GM23338 (cell line): ENCODE measurements at regions not wholly inside any gene's neighbourhood (a gene's known extent, or its start where the extent isn't known, plus 50 kb on each side); places are given as distances from the start of the nearest gene placed in this dataset.

Experiments
- ATAC-seq: fragments of 200-7000 bp; cut with Tn5 transposase; 3 replicates; pipeline ENCODE4 v1.9.1; 2020
- DNase-seq: peaks from one replicate; pipeline ENCODE4 v3.0.0-alpha.2; 2015; ENCODE audit warnings: low spot score
- H2AFZ ChIP-seq: fragments of 200-600 bp; sonication (generic); 2 replicates; pipeline ENCODE4 v1.8.0; 2016; ENCODE audit warnings: antibody characterized with exemption, mild to moderate bottlenecking, moderate library complexity
- H3F3A ChIP-seq: fragments of 200-600 bp; sonication (generic); replicated peaks from 2 replicates; pipeline ENCODE4 v1.8.0; 2017; ENCODE audit warnings: antibody characterized with exemption, mixed run types, low read depth
- H3K27ac ChIP-seq: fragments of 200-600 bp; sonication (generic); 2 replicates; pipeline ENCODE4 v1.6.1; 2016; ENCODE audit warnings: low read depth
- H3K27me3 ChIP-seq: fragments of 200-600 bp; sonication (generic); 2 replicates; pipeline ENCODE4 v1.8.0; 2016; ENCODE audit warnings: mild to moderate bottlenecking, mixed run types, moderate library complexity; ENCODE audit not compliant: insufficient read depth
- H3K36me3 ChIP-seq: fragments of 200-600 bp; sonication (generic); 2 replicates; pipeline ENCODE4 v1.8.0; 2016; ENCODE audit warnings: mild to moderate bottlenecking; ENCODE audit not compliant: insufficient read depth
- H3K4me1 ChIP-seq: fragments of 200-600 bp; sonication (generic); 2 replicates; pipeline ENCODE4 v1.8.0; 2016; ENCODE audit warnings: mild to moderate bottlenecking, moderate library complexity; ENCODE audit not compliant: insufficient read depth
- H3K4me2 ChIP-seq: fragments of 200-600 bp; sonication (generic); 2 replicates; pipeline ENCODE4 v1.7.1; 2017; ENCODE audit warnings: mixed run types
- H3K4me3 ChIP-seq: fragments of 200-600 bp; sonication (generic); 2 replicates; pipeline ENCODE4 v1.6.1; 2016; ENCODE audit warnings: mixed run types
- H3K79me2 ChIP-seq: fragments of 200-600 bp; sonication (generic); replicated peaks from 2 replicates; pipeline ENCODE4 v1.8.0; 2017; ENCODE audit warnings: mild to moderate bottlenecking; ENCODE audit not compliant: insufficient read depth
- H3K9me2 ChIP-seq: fragments of 200-600 bp; sonication (generic); 2 replicates; pipeline ENCODE4 v1.8.0; 2017; ENCODE audit not compliant: insufficient read depth
- H4K20me1 ChIP-seq: fragments of 200-600 bp; sonication (generic); replicated peaks from 2 replicates; pipeline ENCODE4 v1.8.0; 2017; ENCODE audit warnings: mild to moderate bottlenecking; ENCODE audit not compliant: insufficient read depth
- H3K27ac Mint-ChIP-seq: 2 replicates; pipeline ENCODE4 v1.8.0; 2020; ENCODE audit warnings: inconsistent platforms, mild to moderate bottlenecking, moderate library complexity, mixed read lengths
- H3K27me3 Mint-ChIP-seq: 3 replicates; pipeline ENCODE4 v1.8.0; 2022; ENCODE audit warnings: low read depth, mild to moderate bottlenecking, moderate library complexity, mixed read lengths, inconsistent platforms; ENCODE audit not compliant: insufficient read depth, poor library complexity
- H3K36me3 Mint-ChIP-seq: 3 replicates; pipeline ENCODE4 v1.8.0; 2021; ENCODE audit warnings: low read depth, mild to moderate bottlenecking, inconsistent platforms, moderate library complexity, mixed read lengths
- H3K4me1 Mint-ChIP-seq: 3 replicates; pipeline ENCODE4 v1.8.0; 2020; ENCODE audit warnings: mild to moderate bottlenecking, inconsistent platforms, mixed read lengths
- H3K4me3 Mint-ChIP-seq: 3 replicates; pipeline ENCODE4 v1.8.0; 2021; ENCODE audit warnings: moderate library complexity, mild to moderate bottlenecking, inconsistent platforms, mixed read lengths
- H3K9me3 Mint-ChIP-seq: 3 replicates; pipeline ENCODE4 v1.8.0; 2020; ENCODE audit warnings: moderate library complexity, mild to moderate bottlenecking, inconsistent platforms, mixed read lengths
- CREB1 ChIP-seq: fragments of 250-450 bp; sonication (Bioruptor Pico); IDR thresholded peaks from 2 replicates; pipeline ENCODE4 v1.5.0; 2020; ENCODE audit warnings: low read depth, mild to moderate bottlenecking, moderate library complexity
- CTCF ChIP-seq, 2 experiments: fragments of 200-600 bp in 1 of 2; sonication (generic) in 1 of 2; conservative IDR thresholded peaks; 2 replicates each; pipeline versions ENCODE4 v1.5.1 to v1.6.1; 2016 to 2017; ENCODE audit warnings: antibody characterized with exemption in 2 of 2, low read depth in 2 of 2, mild to moderate bottlenecking in 2 of 2, moderate library complexity in 1 of 2
- EZH2phosphoT487 ChIP-seq: fragments of 200-600 bp; sonication (generic); IDR thresholded peaks from one replicate; pipeline ENCODE4 v1.8.1; 2018; ENCODE audit warnings: antibody characterized with exemption; ENCODE audit not compliant: unreplicated experiment
- JUNB ChIP-seq: IDR thresholded peaks from one replicate; pipeline ENCODE4 v1.6.1; 2016; ENCODE audit warnings: antibody characterized with exemption; ENCODE audit not compliant: unreplicated experiment
- NANOG ChIP-seq: IDR thresholded peaks from 2 replicates; pipeline ENCODE4 v1.6.1; 2016; ENCODE audit warnings: antibody characterized with exemption, borderline replicate concordance
- POLR2AphosphoS5 ChIP-seq: IDR thresholded peaks from 2 replicates; pipeline ENCODE4 v1.6.1; 2016; ENCODE audit warnings: antibody characterized with exemption, low read depth
- STAT1 ChIP-seq: IDR thresholded peaks from one replicate; pipeline ENCODE4 v1.6.1; 2016; ENCODE audit warnings: antibody characterized with exemption; ENCODE audit not compliant: unreplicated experiment
- ZNF114 ChIP-seq: fragments of 250-450 bp; sonication (Bioruptor Pico); IDR thresholded peaks from 2 replicates; pipeline ENCODE4 v1.5.0; 2020; ENCODE audit warnings: mild to moderate bottlenecking, moderate library complexity
- ZNF331 ChIP-seq: fragments of 250-450 bp; sonication (Bioruptor Pico); IDR thresholded peaks from 2 replicates; pipeline ENCODE4 v1.5.0; 2020; ENCODE audit warnings: low read depth, mild to moderate bottlenecking, moderate library complexity
- TF ChIP-seq, protein P1 (sequence below): fragments of 250-450 bp; sonication (Bioruptor Pico); IDR thresholded peaks from 2 replicates; pipeline ENCODE4 v1.5.0; 2020; ENCODE audit warnings: mild to moderate bottlenecking, moderate library complexity

- no peak overlapping the region for H3K4me3 ChIP-seq
- TF ChIP-seq NANOG (no peak), STAT1 (no peak), CTCF (conservative IDR thresholded peaks at IDR 0.05; ENCODE audit: low read depth in 2 of 2) (no peak), JUNB (no peak), ZNF114 (no peak), POLR2AphosphoS5 (no peak), ZNF331 (CRISPR knock-in tag) (no peak), CREB1 (CRISPR knock-in tag) (no peak), EZH2phosphoT487 (no peak)
- H3K27me3 Mint-ChIP-seq = no peaks in the 10 kb centered on the region
- no peaks in the 10 kb centered on the region for H3K36me3 ChIP-seq
- H2AFZ ChIP-seq = no peak overlapping the region
- H3K36me3 Mint-ChIP-seq = peaks cover 25% of the 10 kb centered on the region
- no peaks in the 10 kb centered on the region for H3K79me2 ChIP-seq
- ATAC-seq (no peak), DNase-seq (no peak)
- H3K27ac Mint-ChIP-seq = peak overlapping the region; percentile 47
- H3K4me2 ChIP-seq = no peak overlapping the region
- H3K9me2 ChIP-seq = no peaks in the 10 kb centered on the region
- no peaks in the 10 kb centered on the region for H3K27me3 ChIP-seq
- H3K9me3 Mint-ChIP-seq = peaks cover 22% of the 10 kb centered on the region
- H3K4me1 Mint-ChIP-seq = peaks cover 4% of the 10 kb centered on the region
- H4K20me1 ChIP-seq = no peaks in the 10 kb centered on the region
- no peaks in the 10 kb centered on the region for H3F3A ChIP-seq
- H3K4me3 Mint-ChIP-seq = no peak overlapping the region
- peaks cover 1% of the 10 kb centered on the region; the same call in 1 of the 2 replicates for H3K4me1 ChIP-seq
- H3K27ac ChIP-seq = no peak overlapping the region
These were observed 79.5 kb upstream of the DSEL start for GRCh38 chr18:67596003-67596402.

DNA sequence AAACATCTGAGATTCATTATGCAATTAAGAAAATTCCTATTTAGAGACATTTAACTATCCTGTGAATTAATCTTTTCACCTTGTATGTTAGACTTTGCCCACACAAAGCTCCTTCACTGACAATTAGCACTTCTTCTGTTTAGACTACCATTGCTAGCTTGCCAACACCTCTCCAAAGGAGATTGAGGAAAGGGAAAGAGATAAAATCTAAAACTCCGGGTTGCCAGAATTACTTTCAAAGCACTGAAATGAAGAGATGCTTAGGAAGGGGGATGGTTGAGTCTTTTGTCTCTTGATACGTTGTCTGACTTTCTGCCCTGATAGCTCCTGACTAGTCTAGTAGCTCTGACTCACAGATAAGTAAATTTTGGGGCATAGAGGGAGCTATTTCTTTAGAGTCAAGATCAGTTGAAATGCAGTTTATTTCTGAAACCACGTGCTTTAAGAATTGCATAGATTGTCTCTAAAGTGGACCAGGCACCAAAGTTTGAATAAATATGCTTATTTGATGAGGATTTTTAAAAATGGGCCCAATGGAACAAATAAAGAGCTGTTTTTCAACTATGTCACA lies 74.1 kb upstream of the DSEL start:
- no peaks in the 10 kb centered on the region for H3K27me3 ChIP-seq
- TF ChIP-seq, protein P1, sequence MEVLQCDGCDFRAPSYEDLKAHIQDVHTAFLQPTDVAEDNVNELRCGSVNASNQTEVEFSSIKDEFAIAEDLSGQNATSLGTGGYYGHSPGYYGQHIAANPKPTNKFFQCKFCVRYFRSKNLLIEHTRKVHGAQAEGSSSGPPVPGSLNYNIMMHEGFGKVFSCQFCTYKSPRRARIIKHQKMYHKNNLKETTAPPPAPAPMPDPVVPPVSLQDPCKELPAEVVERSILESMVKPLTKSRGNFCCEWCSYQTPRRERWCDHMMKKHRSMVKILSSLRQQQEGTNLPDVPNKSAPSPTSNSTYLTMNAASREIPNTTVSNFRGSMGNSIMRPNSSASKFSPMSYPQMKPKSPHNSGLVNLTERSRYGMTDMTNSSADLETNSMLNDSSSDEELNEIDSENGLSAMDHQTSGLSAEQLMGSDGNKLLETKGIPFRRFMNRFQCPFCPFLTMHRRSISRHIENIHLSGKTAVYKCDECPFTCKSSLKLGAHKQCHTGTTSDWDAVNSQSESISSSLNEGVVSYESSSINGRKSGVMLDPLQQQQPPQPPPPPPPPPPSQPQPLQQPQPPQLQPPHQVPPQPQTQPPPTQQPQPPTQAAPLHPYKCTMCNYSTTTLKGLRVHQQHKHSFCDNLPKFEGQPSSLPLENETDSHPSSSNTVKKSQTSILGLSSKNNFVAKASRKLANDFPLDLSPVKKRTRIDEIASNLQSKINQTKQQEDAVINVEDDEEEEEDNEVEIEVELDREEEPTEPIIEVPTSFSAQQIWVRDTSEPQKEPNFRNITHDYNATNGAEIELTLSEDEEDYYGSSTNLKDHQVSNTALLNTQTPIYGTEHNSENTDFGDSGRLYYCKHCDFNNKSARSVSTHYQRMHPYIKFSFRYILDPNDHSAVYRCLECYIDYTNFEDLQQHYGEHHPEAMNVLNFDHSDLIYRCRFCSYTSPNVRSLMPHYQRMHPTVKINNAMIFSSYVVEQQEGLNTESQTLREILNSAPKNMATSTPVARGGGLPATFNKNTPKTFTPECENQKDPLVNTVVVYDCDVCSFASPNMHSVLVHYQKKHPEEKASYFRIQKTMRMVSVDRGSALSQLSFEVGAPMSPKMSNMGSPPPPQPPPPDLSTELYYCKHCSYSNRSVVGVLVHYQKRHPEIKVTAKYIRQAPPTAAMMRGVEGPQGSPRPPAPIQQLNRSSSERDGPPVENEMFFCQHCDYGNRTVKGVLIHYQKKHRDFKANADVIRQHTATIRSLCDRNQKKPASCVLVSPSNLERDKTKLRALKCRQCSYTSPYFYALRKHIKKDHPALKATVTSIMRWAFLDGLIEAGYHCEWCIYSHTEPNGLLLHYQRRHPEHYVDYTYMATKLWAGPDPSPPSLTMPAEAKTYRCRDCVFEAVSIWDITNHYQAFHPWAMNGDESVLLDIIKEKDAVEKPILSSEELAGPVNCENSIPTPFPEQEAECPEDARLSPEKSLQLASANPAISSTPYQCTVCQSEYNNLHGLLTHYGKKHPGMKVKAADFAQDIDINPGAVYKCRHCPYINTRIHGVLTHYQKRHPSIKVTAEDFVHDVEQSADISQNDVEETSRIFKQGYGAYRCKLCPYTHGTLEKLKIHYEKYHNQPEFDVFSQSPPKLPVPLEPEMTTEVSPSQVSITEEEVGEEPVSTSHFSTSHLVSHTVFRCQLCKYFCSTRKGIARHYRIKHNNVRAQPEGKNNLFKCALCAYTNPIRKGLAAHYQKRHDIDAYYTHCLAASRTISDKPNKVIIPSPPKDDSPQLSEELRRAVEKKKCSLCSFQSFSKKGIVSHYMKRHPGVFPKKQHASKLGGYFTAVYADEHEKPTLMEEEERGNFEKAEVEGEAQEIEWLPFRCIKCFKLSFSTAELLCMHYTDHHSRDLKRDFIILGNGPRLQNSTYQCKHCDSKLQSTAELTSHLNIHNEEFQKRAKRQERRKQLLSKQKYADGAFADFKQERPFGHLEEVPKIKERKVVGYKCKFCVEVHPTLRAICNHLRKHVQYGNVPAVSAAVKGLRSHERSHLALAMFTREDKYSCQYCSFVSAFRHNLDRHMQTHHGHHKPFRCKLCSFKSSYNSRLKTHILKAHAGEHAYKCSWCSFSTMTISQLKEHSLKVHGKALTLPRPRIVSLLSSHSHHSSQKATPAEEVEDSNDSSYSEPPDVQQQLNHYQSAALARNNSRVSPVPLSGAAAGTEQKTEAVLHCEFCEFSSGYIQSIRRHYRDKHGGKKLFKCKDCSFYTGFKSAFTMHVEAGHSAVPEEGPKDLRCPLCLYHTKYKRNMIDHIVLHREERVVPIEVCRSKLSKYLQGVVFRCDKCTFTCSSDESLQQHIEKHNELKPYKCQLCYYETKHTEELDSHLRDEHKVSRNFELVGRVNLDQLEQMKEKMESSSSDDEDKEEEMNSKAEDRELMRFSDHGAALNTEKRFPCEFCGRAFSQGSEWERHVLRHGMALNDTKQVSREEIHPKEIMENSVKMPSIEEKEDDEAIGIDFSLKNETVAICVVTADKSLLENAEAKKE (CRISPR knock-in tag) = no peak
- TF ChIP-seq NANOG (no peak), CTCF (conservative IDR thresholded peaks at IDR 0.05; ENCODE audit: low read depth in 2 of 2) (peak; percentile 24 to 39; a peak in 3 of 4 replicates)
- no peak overlapping the region for H3K4me3 ChIP-seq
- DNase-seq (peak; percentile 30), ATAC-seq (no peak; the same call in 2 of the 3 replicates)
- H4K20me1 ChIP-seq = no peaks in the 10 kb centered on the region
- Mint-ChIP-seq H3K9me3 (peaks cover 12% of the 10 kb centered on the region), H3K36me3 (peaks cover 12% of the 10 kb centered on the region), H3K27ac (no peak overlapping the region), H3K4me1 (peaks cover 6% of the 10 kb centered on the region; the same call in 2 of the 3 replicates), H3K4me3 (no peak overlapping the region), H3K27me3 (no peaks in the 10 kb centered on the region)
- no peak overlapping the region for H3K27ac ChIP-seq
- no peaks in the 10 kb centered on the region for H3K9me2 ChIP-seq
- H3K4me1 ChIP-seq = peaks cover 3% of the 10 kb centered on the region; the same call in 1 of the 2 replicates
- H3F3A ChIP-seq = no peaks in the 10 kb centered on the region
- peak overlapping the region; percentile 72 for H2AFZ ChIP-seq
- no peak overlapping the region for H3K4me2 ChIP-seq
- no peaks in the 10 kb centered on the region for H3K79me2 ChIP-seq
- no peaks in the 10 kb centered on the region for H3K36me3 ChIP-seq
